ENCODE measurements at regions not wholly inside any gene's neighbourhood (a gene's known extent, or its start where the extent isn't known, plus 50 kb on each side); places are given as distances from the start of the nearest gene placed in this dataset.

- TF ChIP-seq, protein P1, sequence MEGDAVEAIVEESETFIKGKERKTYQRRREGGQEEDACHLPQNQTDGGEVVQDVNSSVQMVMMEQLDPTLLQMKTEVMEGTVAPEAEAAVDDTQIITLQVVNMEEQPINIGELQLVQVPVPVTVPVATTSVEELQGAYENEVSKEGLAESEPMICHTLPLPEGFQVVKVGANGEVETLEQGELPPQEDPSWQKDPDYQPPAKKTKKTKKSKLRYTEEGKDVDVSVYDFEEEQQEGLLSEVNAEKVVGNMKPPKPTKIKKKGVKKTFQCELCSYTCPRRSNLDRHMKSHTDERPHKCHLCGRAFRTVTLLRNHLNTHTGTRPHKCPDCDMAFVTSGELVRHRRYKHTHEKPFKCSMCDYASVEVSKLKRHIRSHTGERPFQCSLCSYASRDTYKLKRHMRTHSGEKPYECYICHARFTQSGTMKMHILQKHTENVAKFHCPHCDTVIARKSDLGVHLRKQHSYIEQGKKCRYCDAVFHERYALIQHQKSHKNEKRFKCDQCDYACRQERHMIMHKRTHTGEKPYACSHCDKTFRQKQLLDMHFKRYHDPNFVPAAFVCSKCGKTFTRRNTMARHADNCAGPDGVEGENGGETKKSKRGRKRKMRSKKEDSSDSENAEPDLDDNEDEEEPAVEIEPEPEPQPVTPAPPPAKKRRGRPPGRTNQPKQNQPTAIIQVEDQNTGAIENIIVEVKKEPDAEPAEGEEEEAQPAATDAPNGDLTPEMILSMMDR (optimal IDR thresholded peaks at IDR 0.05 in 1 of 3, IDR thresholded peaks at IDR 0.05 in 1 of 3, conservative IDR thresholded peaks at IDR 0.05 in 1 of 3; ENCODE audit: extremely low read depth in 1 of 3, insufficient read depth in 2 of 3, low read length in 3 of 3) = no peak
- TF ChIP-seq EZH2 (IDR thresholded peaks at IDR 0.05; ENCODE audit: low read length) = no peak
Measured at GRCh38 chr13:99129951-99130350, 70.7 kb upstream of the UBAC2 start.
